K562 (cell line): ENCODE measurements at regions not wholly inside any gene's neighbourhood (a gene's known extent, or its start where the extent isn't known, plus 50 kb on each side); places are given as distances from the start of the nearest gene placed in this dataset.

ENCODE experiments used
- ATAC-seq: fragments of 200-7000 bp; cut with Tn5 transposase; 3 replicates; pipeline ENCODE4 v1.9.1; 2020; ENCODE audit warnings: moderate library complexity
- BruUV-seq: library from RNA; stranded (reverse); fragments of 400-500 nt; replicated peaks from 2 replicates; lab custom pipeline; 2021; lab: Mats Ljungman, UMichigan
- CTCF ChIA-PET: fragments of 300-600 bp; formaldehyde crosslinking; extraction: SDS; loops from one replicate; lab custom pipeline; 2021; ENCODE audit warnings: low intra/inter-chr PET ratio; lab: Yijun Ruan, JAX
- POLR2A ChIA-PET: fragments of 300-600, 350-650 bp; sonication (Branson Sonifier 250); formaldehyde crosslinking; extraction: SDS; loops from one replicate; lab custom pipeline; 2021; ENCODE audit warnings: antibody characterized with exemption, inconsistent platforms; lab: Yijun Ruan, JAX
- DNase-seq, 4 experiments: peaks; one replicate each; pipeline versions ENCODE4 v3.0.0 to v3.0.0-alpha.2; 2011 to 2018; ENCODE audit warnings: low spot score in 3 of 4, mixed read lengths in 3 of 4; ENCODE audit errors: extremely low read depth in 1 of 4
- FAIRE-seq: peaks from 2 replicates; lab custom pipeline; 2011; peaks lifted over from hg19 to GRCh38; lab: Jason Lieb, UNC
- H2AFZ ChIP-seq: 2 replicates; pipeline ENCODE4 v1.6.0; 2011; ENCODE audit warnings: low read depth, low read length, control low read depth, inconsistent platforms
- H3K27ac ChIP-seq: fragments of 200-600 bp; 3 replicates; pipeline ENCODE4 v1.8.0; 2011; ENCODE audit warnings: low read depth, mild to moderate bottlenecking, control low read depth, inconsistent platforms, low read length, moderate library complexity, mixed read lengths; ENCODE audit errors: extremely low read depth
- H3K27me3 ChIP-seq, 2 experiments: fragments of 300-600 bp in 1 of 2; 2 replicates in 1 of 2; 3 replicates in 1 of 2; pipeline versions ENCODE4 v1.6.0 to v1.8.0; 2011; ENCODE audit warnings: inconsistent platforms in 2 of 2, low read length in 2 of 2, mild to moderate bottlenecking in 1 of 2, mixed read lengths in 1 of 2, moderate library complexity in 1 of 2; ENCODE audit not compliant: control insufficient read depth in 2 of 2, insufficient read depth in 2 of 2
- H3K36me3 ChIP-seq: fragments of 300-600 bp; 3 replicates; pipeline ENCODE4 v1.8.0; 2011; ENCODE audit warnings: mild to moderate bottlenecking, low read length, inconsistent platforms; ENCODE audit not compliant: control insufficient read depth, insufficient read depth
- H3K4me1 ChIP-seq, 2 experiments: fragments of 200-600 bp in 1 of 2; replicated peaks in 1 of 2; 2 replicates in 1 of 2; 3 replicates in 1 of 2; pipeline versions ENCODE4 v1.5.1 to v1.8.0; 2011; ENCODE audit warnings: inconsistent platforms in 2 of 2, low read length in 2 of 2, mild to moderate bottlenecking in 1 of 2, mixed read lengths in 1 of 2, moderate library complexity in 1 of 2; ENCODE audit not compliant: control insufficient read depth in 2 of 2, insufficient read depth in 2 of 2
- H3K4me2 ChIP-seq: 2 replicates; pipeline ENCODE4 v1.6.1; 2011; ENCODE audit warnings: low read length, control low read depth, inconsistent platforms, mixed read lengths; ENCODE audit not compliant: insufficient read depth
- H3K4me3 ChIP-seq: fragments of 200-600 bp; sonication (generic), shearing (Covaris generic); 2 replicates; pipeline ENCODE4 v1.5.1; 2016; ENCODE audit warnings: control low read depth, inconsistent platforms
- H3K79me2 ChIP-seq: fragments of 200-600 bp; 3 replicates; pipeline ENCODE4 v1.8.0; 2011; ENCODE audit warnings: low read length, inconsistent platforms; ENCODE audit not compliant: control insufficient read depth, insufficient read depth
- H3K9ac ChIP-seq, 2 experiments: 2 replicates each; pipeline versions ENCODE4 v1.6.0 to v1.6.1; 2011; ENCODE audit warnings: low read depth in 2 of 2, low read length in 2 of 2, control low read depth in 1 of 2, inconsistent platforms in 1 of 2, mild to moderate bottlenecking in 1 of 2, mixed read lengths in 1 of 2; ENCODE audit not compliant: insufficient read depth in 1 of 2
- H3K9me1 ChIP-seq: one replicate; pipeline ENCODE4 v1.6.0; 2011; ENCODE audit warnings: inconsistent platforms, mild to moderate bottlenecking, low read length, moderate library complexity; ENCODE audit not compliant: control insufficient read depth, insufficient read depth
- H3K9me3 ChIP-seq: replicated peaks from 2 replicates; pipeline ENCODE4 v1.5.1; 2011; ENCODE audit warnings: low read depth, low read length, inconsistent platforms; ENCODE audit not compliant: control insufficient read depth, insufficient read depth
- H4K20me1 ChIP-seq: replicated peaks from 2 replicates; pipeline ENCODE4 v1.6.1; 2011; ENCODE audit warnings: low read length, inconsistent platforms, mixed read lengths; ENCODE audit not compliant: control insufficient read depth, insufficient read depth
- CCNT2 ChIP-seq: IDR thresholded peaks from 2 replicates; pipeline ENCODE4 v1.6.1; 2011; ENCODE audit warnings: borderline replicate concordance, low read depth, mild to moderate bottlenecking, moderate library complexity, mixed read lengths, low read length; ENCODE audit not compliant: insufficient read length; ENCODE audit errors: extremely low read depth
- ELF2 ChIP-seq: fragments of 250-450 bp; sonication (Bioruptor Pico); IDR thresholded peaks from 2 replicates; pipeline ENCODE4 v1.5.0; 2021; ENCODE audit warnings: mild to moderate bottlenecking
- EWSR1 ChIP-seq: fragments of 450-650 bp; IDR thresholded peaks from 2 replicates; pipeline ENCODE4 v1.6.1; 2018; ENCODE audit warnings: borderline replicate concordance, mild to moderate bottlenecking, low read depth, moderate library complexity; ENCODE audit not compliant: partially characterized antibody
- FUS ChIP-seq: fragments of 200-400 bp; formaldehyde crosslinking; optimal IDR thresholded peaks from 2 replicates; pipeline ENCODE3; 2017; ENCODE audit warnings: low read depth, low read length
- HMG20A ChIP-seq: fragments of 450-650 bp; formaldehyde crosslinking; conservative IDR thresholded peaks from 2 replicates; pipeline ENCODE4 v1.4.0; 2020; ENCODE audit warnings: mild to moderate bottlenecking, mixed read lengths
- MEIS2 ChIP-seq: fragments of 450-650 bp; IDR thresholded peaks from 2 replicates; pipeline ENCODE4 v1.6.1; 2014; ENCODE audit warnings: mild to moderate bottlenecking; ENCODE audit not compliant: partially characterized antibody
- NR1H2 ChIP-seq: sonication (generic); formaldehyde crosslinking; IDR thresholded peaks from 2 replicates; pipeline ENCODE4 v1.4.0; 2020; ENCODE audit warnings: mild to moderate bottlenecking, missing genetic modification reagents
- PHTF2 ChIP-seq: fragments of 250-450 bp; sonication (Bioruptor Pico); IDR thresholded peaks from 2 replicates; pipeline ENCODE4 v1.5.0; 2021; ENCODE audit warnings: mild to moderate bottlenecking
- POLR2G ChIP-seq: fragments of 200-400 bp; formaldehyde crosslinking; IDR thresholded peaks from 2 replicates; pipeline ENCODE4 v1.6.1; 2017; ENCODE audit warnings: low read depth, mild to moderate bottlenecking, antibody characterized with exemption, low read length, moderate library complexity
- RBM34 ChIP-seq: fragments of 200-400 bp; formaldehyde crosslinking; IDR thresholded peaks from 2 replicates; pipeline ENCODE4 v1.6.1; 2018; ENCODE audit warnings: low read length, borderline replicate concordance; ENCODE audit not compliant: insufficient read depth
- WHSC1 ChIP-seq: IDR thresholded peaks from one replicate; pipeline ENCODE4 v1.6.1; 2012; ENCODE audit warnings: low read length, control low read depth, inconsistent platforms
- ZC3H11A ChIP-seq: IDR thresholded peaks from 2 replicates; pipeline ENCODE4 v1.6.1; 2012; ENCODE audit warnings: low read depth, low read length, improper control_type of control experiment
- ZNF124 ChIP-seq: sonication (generic); formaldehyde crosslinking; IDR thresholded peaks from 2 replicates; pipeline ENCODE4 v1.8.1; 2022; ENCODE audit warnings: missing genetic modification reagents
- WGBS: fragments of 100-300 bp; shearing (Covaris generic); methylation state at CpG from one replicate; pipeline ENCODE4 v1.1.6; 2016; ENCODE audit warnings: low coverage, mixed read lengths; ENCODE audit not compliant: insufficient coverage; ENCODE audit errors: missing lambda C conversion rate; 5-methylcytosine and 5-hydroxymethylcytosine counted together
- in situ Hi-C: fragments of 300-500 bp; cut with MboI; formaldehyde crosslinking; loops from 4 replicates; pipeline ENCODE4 v1.15.0; 2018; ENCODE audit warnings: inconsistent platforms, mixed read lengths
- intact Hi-C: fragments of 100-400 bp; cut with micrococcal nuclease; formaldehyde crosslinking; loops from 2 replicates; pipeline ENCODE4 v1.14.2; 2022
- TF ChIP-seq, protein P1 (sequence below), 2 experiments: fragments of 450-650 bp; IDR thresholded peaks; 2 replicates each; pipeline ENCODE4 v1.6.1; 2016
- TF ChIP-seq, protein P2 (sequence below): sonication (generic); formaldehyde crosslinking; IDR thresholded peaks from 2 replicates; pipeline ENCODE4 v1.8.0; 2023; ENCODE audit warnings: mild to moderate bottlenecking, missing genetic modification reagents
- TF ChIP-seq, protein P3 (sequence below): fragments of 450-650 bp; IDR thresholded peaks from 2 replicates; pipeline ENCODE4 v1.6.1; 2014; ENCODE audit warnings: low read depth, mild to moderate bottlenecking, moderate library complexity, borderline replicate concordance

DNA sequence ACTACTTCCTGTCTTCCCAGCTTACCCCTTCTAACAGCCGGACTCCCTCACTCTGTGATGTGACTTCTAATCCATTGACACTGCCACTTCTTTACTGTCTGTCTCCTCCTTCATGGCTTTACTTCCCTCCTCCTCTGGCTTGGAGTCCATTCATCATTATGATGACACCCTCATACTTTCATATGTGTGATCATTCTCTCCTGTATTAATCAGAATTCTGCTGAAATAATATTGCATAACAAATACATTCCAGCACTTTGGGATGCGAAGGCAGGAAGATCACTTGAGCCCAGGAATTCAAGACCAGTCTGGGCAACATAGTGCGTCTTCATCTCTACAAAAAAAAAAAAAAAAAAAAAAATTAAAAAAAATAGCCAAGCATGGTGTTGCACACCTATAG is 147.9 kb upstream of the BTBD3 start:
- no peaks in the 10 kb centered on the region for H4K20me1 ChIP-seq
- ATAC-seq (no peak), DNase-seq (no peak), FAIRE-seq (no peak)
- H3K79me2 ChIP-seq: no peaks in the 10 kb centered on the region
- no peak overlapping the region for H3K9ac ChIP-seq
- no peaks in the 10 kb centered on the region for H3K36me3 ChIP-seq
- TF ChIP-seq MEIS2 (no peak), PHTF2 (no peak), CCNT2 (no peak), EWSR1 (no peak), NR1H2 (no peak), WHSC1 (no peak), RBM34 (no peak), ELF2 (no peak), ZNF124 (CRISPR knock-in tag) (no peak), ZC3H11A (no peak), POLR2G (no peak), HMG20A (CRISPR knock-in tag) (no peak), FUS (no peak)
- TF ChIP-seq, protein P1, sequence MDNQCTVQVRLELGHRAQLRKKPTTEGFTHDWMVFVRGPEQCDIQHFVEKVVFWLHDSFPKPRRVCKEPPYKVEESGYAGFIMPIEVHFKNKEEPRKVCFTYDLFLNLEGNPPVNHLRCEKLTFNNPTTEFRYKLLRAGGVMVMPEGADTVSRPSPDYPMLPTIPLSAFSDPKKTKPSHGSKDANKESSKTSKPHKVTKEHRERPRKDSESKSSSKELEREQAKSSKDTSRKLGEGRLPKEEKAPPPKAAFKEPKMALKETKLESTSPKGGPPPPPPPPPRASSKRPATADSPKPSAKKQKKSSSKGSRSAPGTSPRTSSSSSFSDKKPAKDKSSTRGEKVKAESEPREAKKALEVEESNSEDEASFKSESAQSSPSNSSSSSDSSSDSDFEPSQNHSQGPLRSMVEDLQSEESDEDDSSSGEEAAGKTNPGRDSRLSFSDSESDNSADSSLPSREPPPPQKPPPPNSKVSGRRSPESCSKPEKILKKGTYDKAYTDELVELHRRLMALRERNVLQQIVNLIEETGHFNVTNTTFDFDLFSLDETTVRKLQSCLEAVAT (IDR thresholded peaks at IDR 0.05): no peak
- TF ChIP-seq, protein P2, sequence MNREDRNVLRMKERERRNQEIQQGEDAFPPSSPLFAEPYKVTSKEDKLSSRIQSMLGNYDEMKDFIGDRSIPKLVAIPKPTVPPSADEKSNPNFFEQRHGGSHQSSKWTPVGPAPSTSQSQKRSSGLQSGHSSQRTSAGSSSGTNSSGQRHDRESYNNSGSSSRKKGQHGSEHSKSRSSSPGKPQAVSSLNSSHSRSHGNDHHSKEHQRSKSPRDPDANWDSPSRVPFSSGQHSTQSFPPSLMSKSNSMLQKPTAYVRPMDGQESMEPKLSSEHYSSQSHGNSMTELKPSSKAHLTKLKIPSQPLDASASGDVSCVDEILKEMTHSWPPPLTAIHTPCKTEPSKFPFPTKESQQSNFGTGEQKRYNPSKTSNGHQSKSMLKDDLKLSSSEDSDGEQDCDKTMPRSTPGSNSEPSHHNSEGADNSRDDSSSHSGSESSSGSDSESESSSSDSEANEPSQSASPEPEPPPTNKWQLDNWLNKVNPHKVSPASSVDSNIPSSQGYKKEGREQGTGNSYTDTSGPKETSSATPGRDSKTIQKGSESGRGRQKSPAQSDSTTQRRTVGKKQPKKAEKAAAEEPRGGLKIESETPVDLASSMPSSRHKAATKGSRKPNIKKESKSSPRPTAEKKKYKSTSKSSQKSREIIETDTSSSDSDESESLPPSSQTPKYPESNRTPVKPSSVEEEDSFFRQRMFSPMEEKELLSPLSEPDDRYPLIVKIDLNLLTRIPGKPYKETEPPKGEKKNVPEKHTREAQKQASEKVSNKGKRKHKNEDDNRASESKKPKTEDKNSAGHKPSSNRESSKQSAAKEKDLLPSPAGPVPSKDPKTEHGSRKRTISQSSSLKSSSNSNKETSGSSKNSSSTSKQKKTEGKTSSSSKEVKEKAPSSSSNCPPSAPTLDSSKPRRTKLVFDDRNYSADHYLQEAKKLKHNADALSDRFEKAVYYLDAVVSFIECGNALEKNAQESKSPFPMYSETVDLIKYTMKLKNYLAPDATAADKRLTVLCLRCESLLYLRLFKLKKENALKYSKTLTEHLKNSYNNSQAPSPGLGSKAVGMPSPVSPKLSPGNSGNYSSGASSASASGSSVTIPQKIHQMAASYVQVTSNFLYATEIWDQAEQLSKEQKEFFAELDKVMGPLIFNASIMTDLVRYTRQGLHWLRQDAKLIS (CRISPR knock-in tag): no peak
- TF ChIP-seq, protein P3, sequence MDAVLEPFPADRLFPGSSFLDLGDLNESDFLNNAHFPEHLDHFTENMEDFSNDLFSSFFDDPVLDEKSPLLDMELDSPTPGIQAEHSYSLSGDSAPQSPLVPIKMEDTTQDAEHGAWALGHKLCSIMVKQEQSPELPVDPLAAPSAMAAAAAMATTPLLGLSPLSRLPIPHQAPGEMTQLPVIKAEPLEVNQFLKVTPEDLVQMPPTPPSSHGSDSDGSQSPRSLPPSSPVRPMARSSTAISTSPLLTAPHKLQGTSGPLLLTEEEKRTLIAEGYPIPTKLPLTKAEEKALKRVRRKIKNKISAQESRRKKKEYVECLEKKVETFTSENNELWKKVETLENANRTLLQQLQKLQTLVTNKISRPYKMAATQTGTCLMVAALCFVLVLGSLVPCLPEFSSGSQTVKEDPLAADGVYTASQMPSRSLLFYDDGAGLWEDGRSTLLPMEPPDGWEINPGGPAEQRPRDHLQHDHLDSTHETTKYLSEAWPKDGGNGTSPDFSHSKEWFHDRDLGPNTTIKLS: no peak
- CTCF ChIA-PET: no interaction called here
- BruUV-seq: no TSS peak
- H3K27me3 ChIP-seq: no peaks in the 10 kb centered on the region
- intact Hi-C loops (no loop called here), in situ Hi-C loops (no loop called here)
- H3K27ac ChIP-seq: no peak overlapping the region
- WGBS: 0% methylated on average over 1 of the region's 3 CpGs
- H2AFZ ChIP-seq: no peak overlapping the region
- no peak overlapping the region for H3K4me2 ChIP-seq
- H3K9me1 ChIP-seq: no peaks in the 10 kb centered on the region
- no peaks in the 10 kb centered on the region for H3K9me3 ChIP-seq
- no peaks in the 10 kb centered on the region for H3K4me1 ChIP-seq
- H3K4me3 ChIP-seq: no peak overlapping the region
- POLR2A ChIA-PET: no interaction called here
